SU-DHL-6 (cell line): ENCODE measurements at regions not wholly inside any gene's neighbourhood (a gene's known extent, or its start where the extent isn't known, plus 50 kb on each side); places are given as distances from the start of the nearest gene placed in this dataset.

ENCODE experiments used
- H2AFZ ChIP-seq: fragments of 200-600 bp; sonication (generic); 2 replicates; pipeline ENCODE4 v1.6.1; 2014; ENCODE audit warnings: low read depth, mild to moderate bottlenecking, moderate library complexity, mixed read lengths, antibody characterized with exemption, low read length; ENCODE audit not compliant: severe bottlenecking
- H3F3A ChIP-seq: fragments of 200-600 bp; shearing (Covaris generic); 2 replicates; pipeline ENCODE4 v1.6.0; 2016; ENCODE audit warnings: antibody characterized with exemption, mild to moderate bottlenecking; ENCODE audit not compliant: insufficient read depth
- H3K27ac ChIP-seq: fragments of 200-600 bp; sonication (generic); 2 replicates; pipeline ENCODE4 v1.5.1; 2016; ENCODE audit warnings: low read depth, mild to moderate bottlenecking, low read length, moderate library complexity, mixed read lengths
- H3K27me3 ChIP-seq: fragments of 200-600 bp; sonication (generic), shearing (Covaris generic); 2 replicates; pipeline ENCODE4 v1.6.0; 2014; ENCODE audit warnings: mild to moderate bottlenecking, low read length
- H3K36me3 ChIP-seq: fragments of 200-600 bp; sonication (generic); 2 replicates; pipeline ENCODE4 v1.6.1; 2014; ENCODE audit warnings: mild to moderate bottlenecking, low read length, mixed read lengths
- H3K4me2 ChIP-seq: fragments of 300-600, 200-600 bp; shearing (Covaris generic), sonication (generic); 2 replicates; pipeline ENCODE4 v1.6.0; 2014; ENCODE audit warnings: low read length, low read depth, mild to moderate bottlenecking; ENCODE audit not compliant: poor library complexity, severe bottlenecking
- H3K4me3 ChIP-seq: fragments of 200-600 bp; sonication (generic); 2 replicates; pipeline ENCODE4 v1.5.1; 2014; ENCODE audit warnings: antibody characterized with exemption, low read length, mild to moderate bottlenecking, mixed read lengths; ENCODE audit not compliant: insufficient read depth, poor library complexity, severe bottlenecking
- H3K79me2 ChIP-seq: fragments of 200-600 bp; sonication (generic); 2 replicates; pipeline ENCODE4 v1.6.1; 2014; ENCODE audit warnings: mild to moderate bottlenecking, low read length, moderate library complexity; ENCODE audit not compliant: insufficient read depth
- H3K9ac ChIP-seq: fragments of 200-600 bp; sonication (generic); 2 replicates; pipeline ENCODE4 v1.7.0; 2014; ENCODE audit warnings: mild to moderate bottlenecking, low read length
- H3K9me2 ChIP-seq: fragments of 200-600 bp; sonication (generic); replicated peaks from 2 replicates; pipeline ENCODE4 v1.6.1; 2014; ENCODE audit warnings: low read length; ENCODE audit not compliant: insufficient read depth
- H3K9me3 ChIP-seq: fragments of 200-600 bp; sonication (generic); 2 replicates; pipeline ENCODE4 v1.6.1; 2014; ENCODE audit warnings: low read length, mixed read lengths; ENCODE audit not compliant: insufficient read depth
- H4K20me1 ChIP-seq: fragments of 200-600 bp; sonication (generic); 2 replicates; pipeline ENCODE4 v1.6.1; 2014; ENCODE audit warnings: low read depth, mild to moderate bottlenecking, antibody characterized with exemption, low read length, moderate library complexity, mixed read lengths
- EZH2phosphoT487 ChIP-seq: fragments of 200-600 bp; sonication (generic), shearing (Covaris generic); conservative IDR thresholded peaks from 2 replicates; pipeline ENCODE4 v1.6.1; 2018; ENCODE audit warnings: mild to moderate bottlenecking, antibody characterized with exemption, low read length, moderate library complexity, mixed read lengths
- TF ChIP-seq, protein P1 (sequence below): fragments of 200-600 bp; sonication (generic); IDR thresholded peaks from one replicate; pipeline ENCODE4 v1.5.1; 2017; ENCODE audit warnings: antibody characterized with exemption, mild to moderate bottlenecking, low read length, moderate library complexity; ENCODE audit not compliant: insufficient read depth, poor library complexity, severe bottlenecking

DNA sequence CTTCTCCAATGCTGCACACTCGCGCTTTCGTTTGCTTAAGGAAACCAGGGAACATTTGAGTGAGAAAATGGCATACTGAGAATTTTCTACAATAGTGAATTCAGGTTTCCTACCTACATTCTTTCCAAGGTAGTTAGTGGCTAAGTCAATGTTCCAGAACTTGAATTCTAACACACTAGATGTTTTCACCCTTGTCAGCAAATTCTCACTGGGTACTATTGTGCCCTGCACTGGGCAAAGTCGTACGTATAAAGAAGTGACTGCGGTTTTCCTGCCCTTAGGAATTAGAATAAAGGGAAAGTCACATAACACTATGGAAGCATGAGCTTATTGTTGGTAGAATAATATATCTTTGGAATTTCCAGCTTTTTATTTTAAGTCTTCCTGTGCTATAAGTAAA, 119.2 kb upstream of the TNFSF11 start:
- Histone ChIP-seq H3F3A (no peaks in the 10 kb centered on the region), H3K4me2 (no peak overlapping the region), H3K36me3 (no peaks in the 10 kb centered on the region), H2AFZ (no peak overlapping the region), H3K9me3 (no peaks in the 10 kb centered on the region), H3K27me3 (no peaks in the 10 kb centered on the region), H3K9me2 (no peaks in the 10 kb centered on the region), H3K79me2 (no peaks in the 10 kb centered on the region), H4K20me1 (no peaks in the 10 kb centered on the region), H3K27ac (no peak overlapping the region), H3K9ac (no peak overlapping the region), H3K4me3 (no peak overlapping the region)
- TF ChIP-seq, protein P1, sequence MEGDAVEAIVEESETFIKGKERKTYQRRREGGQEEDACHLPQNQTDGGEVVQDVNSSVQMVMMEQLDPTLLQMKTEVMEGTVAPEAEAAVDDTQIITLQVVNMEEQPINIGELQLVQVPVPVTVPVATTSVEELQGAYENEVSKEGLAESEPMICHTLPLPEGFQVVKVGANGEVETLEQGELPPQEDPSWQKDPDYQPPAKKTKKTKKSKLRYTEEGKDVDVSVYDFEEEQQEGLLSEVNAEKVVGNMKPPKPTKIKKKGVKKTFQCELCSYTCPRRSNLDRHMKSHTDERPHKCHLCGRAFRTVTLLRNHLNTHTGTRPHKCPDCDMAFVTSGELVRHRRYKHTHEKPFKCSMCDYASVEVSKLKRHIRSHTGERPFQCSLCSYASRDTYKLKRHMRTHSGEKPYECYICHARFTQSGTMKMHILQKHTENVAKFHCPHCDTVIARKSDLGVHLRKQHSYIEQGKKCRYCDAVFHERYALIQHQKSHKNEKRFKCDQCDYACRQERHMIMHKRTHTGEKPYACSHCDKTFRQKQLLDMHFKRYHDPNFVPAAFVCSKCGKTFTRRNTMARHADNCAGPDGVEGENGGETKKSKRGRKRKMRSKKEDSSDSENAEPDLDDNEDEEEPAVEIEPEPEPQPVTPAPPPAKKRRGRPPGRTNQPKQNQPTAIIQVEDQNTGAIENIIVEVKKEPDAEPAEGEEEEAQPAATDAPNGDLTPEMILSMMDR: no peak
- TF ChIP-seq EZH2phosphoT487: no peak

DNA sequence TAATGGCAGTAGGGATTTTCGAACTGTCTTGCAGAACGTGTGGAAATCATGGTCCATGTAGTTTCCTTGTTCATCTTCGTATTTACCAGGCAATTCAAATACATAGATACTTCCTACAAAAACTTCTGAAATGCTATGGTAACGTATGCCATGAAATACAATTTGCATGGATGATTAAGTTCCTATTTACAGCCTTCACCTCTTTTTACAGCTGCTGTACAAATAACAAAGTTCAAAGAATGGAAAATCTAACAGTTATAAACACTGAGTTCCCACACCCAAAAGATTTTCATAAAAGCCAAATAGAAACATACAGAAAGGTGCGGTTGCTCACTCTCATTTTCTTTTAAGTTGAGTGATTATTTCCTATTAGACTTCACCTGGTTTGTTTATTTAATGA, 115.8 kb upstream of the TNFSF11 start:
- Histone ChIP-seq H3K9ac (no peak overlapping the region), H3K9me2 (no peaks in the 10 kb centered on the region), H3K27me3 (no peaks in the 10 kb centered on the region), H3F3A (no peaks in the 10 kb centered on the region), H3K79me2 (no peaks in the 10 kb centered on the region), H3K9me3 (peaks cover 4% of the 10 kb centered on the region; the same call in 1 of the 2 replicates), H3K4me2 (no peak overlapping the region), H3K4me3 (no peak overlapping the region), H3K36me3 (no peaks in the 10 kb centered on the region), H3K27ac (no peak overlapping the region), H4K20me1 (no peaks in the 10 kb centered on the region), H2AFZ (no peak overlapping the region)
- TF ChIP-seq, protein P1: no peak
- no peak for TF ChIP-seq EZH2phosphoT487

DNA sequence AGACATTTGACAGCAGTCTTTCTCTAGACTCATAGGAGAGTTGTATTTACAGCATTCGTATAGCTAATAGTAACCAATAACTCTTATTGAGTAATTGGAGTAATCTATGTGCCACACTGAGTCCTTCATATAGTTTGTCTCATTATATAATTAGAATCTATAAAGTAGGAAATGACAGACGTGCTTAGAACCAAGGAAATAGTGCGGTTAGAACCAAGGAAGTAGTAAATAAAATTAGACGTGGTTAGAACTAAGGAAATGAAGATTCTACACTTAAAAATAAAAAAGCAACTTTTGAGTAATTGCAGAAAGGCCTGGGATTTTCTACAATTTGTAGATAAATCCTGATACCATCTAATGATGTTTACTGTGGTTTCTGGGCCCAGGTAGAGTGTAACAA, 107.8 kb upstream of the TNFSF11 start:
- Histone ChIP-seq H2AFZ (no peak overlapping the region), H4K20me1 (no peaks in the 10 kb centered on the region), H3K27ac (no peak overlapping the region), H3K4me2 (no peak overlapping the region), H3K9ac (no peak overlapping the region), H3K79me2 (no peaks in the 10 kb centered on the region), H3K9me3 (peaks cover 4% of the 10 kb centered on the region; the same call in 1 of the 2 replicates), H3K4me3 (no peak overlapping the region), H3K27me3 (no peaks in the 10 kb centered on the region), H3K9me2 (no peaks in the 10 kb centered on the region), H3K36me3 (no peaks in the 10 kb centered on the region), H3F3A (no peaks in the 10 kb centered on the region)
- no peak for TF ChIP-seq EZH2phosphoT487
- TF ChIP-seq, protein P1: no peak

DNA sequence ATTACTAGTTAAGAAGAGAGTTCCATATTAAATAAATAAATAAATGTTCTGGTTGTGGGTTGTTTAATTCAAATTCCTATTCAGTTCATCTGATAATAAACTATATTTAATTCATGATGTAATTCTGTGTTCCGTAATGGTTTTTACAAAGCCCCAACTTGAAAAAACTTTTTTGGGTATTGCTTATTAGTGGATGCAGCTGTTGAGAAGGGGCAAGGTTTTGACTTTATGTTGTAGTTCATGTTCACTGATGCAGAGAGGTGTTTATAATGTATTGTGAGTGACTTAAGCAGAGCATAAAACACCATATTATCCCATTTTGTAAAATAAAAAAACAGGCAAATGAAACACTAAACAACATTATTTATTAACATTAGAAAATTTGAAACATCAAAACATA, 107.3 kb upstream of the TNFSF11 start:
- Histone ChIP-seq H3K27me3 (no peaks in the 10 kb centered on the region), H3K9me2 (no peaks in the 10 kb centered on the region), H3K4me3 (no peak overlapping the region), H3K79me2 (no peaks in the 10 kb centered on the region), H3K9ac (no peak overlapping the region), H3K4me2 (no peak overlapping the region), H3K9me3 (peaks cover under 1% of the 10 kb centered on the region; the same call in 1 of the 2 replicates), H3K36me3 (no peaks in the 10 kb centered on the region), H4K20me1 (no peaks in the 10 kb centered on the region), H2AFZ (no peak overlapping the region), H3F3A (no peaks in the 10 kb centered on the region), H3K27ac (no peak overlapping the region)
- TF ChIP-seq EZH2phosphoT487: no peak
- TF ChIP-seq, protein P1: no peak
